A549 (cell line): ENCODE measurements at regions not wholly inside any gene's neighbourhood (a gene's known extent, or its start where the extent isn't known, plus 50 kb on each side); places are given as distances from the start of the nearest gene placed in this dataset.
"Not testable (repeated sequence)": the region's sequence is repeated elsewhere in the genome, so short reads cannot be mapped to it uniquely, and the experiment has no call there.

ENCODE experiments used
- ATAC-seq, 2 experiments: fragments of 200-7000 bp in 1 of 2; fragments of >200 bp in 1 of 2; cut with Nextera tagmentation in 1 of 2; cut with Tn5 transposase in 1 of 2; 3 replicates each; pipeline versions ENCODE4 v1.8.0 to v1.9.1; 2018 to 2020; ENCODE audit warnings: mild to moderate bottlenecking in 1 of 2, moderate library complexity in 1 of 2
- CTCF ChIA-PET: fragments of 300-600 bp; sonication (Branson Sonifier 250); formaldehyde crosslinking; extraction: SDS; loops from one replicate; lab custom pipeline; 2021; ENCODE audit warnings: antibody characterized with exemption, inconsistent platforms; lab: Yijun Ruan, JAX
- POLR2A ChIA-PET: fragments of 350-600 bp; formaldehyde crosslinking; extraction: SDS; loops from one replicate; lab custom pipeline; 2021; ENCODE audit warnings: antibody characterized with exemption, inconsistent platforms; lab: Yijun Ruan, JAX
- DNase-seq, 2 experiments: peaks; one replicate each; pipeline versions ENCODE4 v3.0.0 to v3.0.0-alpha.2; 2011 to 2016; ENCODE audit warnings: low read depth in 1 of 2, low spot score in 1 of 2
- FAIRE-seq: peaks from 2 replicates; lab custom pipeline; 2011; peaks lifted over from hg19 to GRCh38; lab: Jason Lieb, UNC
- H3K27ac ChIP-seq, 2 experiments: fragments of >200 bp; sonication (Bioruptor Twin); formaldehyde crosslinking; 3 replicates each; pipeline ENCODE4 v1.5.1; 2016 to 2017
- H3K4me1 ChIP-seq: fragments of >200 bp; sonication (Bioruptor Twin); formaldehyde crosslinking; 3 replicates; pipeline ENCODE4 v1.6.1; 2016
- H3K4me2 ChIP-seq: fragments of >200 bp; sonication (Bioruptor Twin); formaldehyde crosslinking; 3 replicates; pipeline ENCODE4 v1.6.1; 2016
- H3K4me3 ChIP-seq: fragments of >200 bp; sonication (Bioruptor Twin); formaldehyde crosslinking; 3 replicates; pipeline ENCODE4 v1.5.1; 2016
- H3K9me3 ChIP-seq: fragments of >200 bp; sonication (Bioruptor Twin); formaldehyde crosslinking; 3 replicates; pipeline ENCODE4 v1.6.1; 2016
- CBX2 ChIP-seq: fragments of 200-600 bp; sonication (generic); IDR thresholded peaks from 2 replicates; pipeline ENCODE4 v1.6.1; 2016; ENCODE audit warnings: low read depth, mild to moderate bottlenecking, borderline replicate concordance
- E2F6 ChIP-seq: IDR thresholded peaks from 2 replicates; pipeline ENCODE4 v1.6.1; 2012; ENCODE audit warnings: low read depth, borderline replicate concordance
- ELK1 ChIP-seq: fragments of 150-350 bp; IDR thresholded peaks from 2 replicates; pipeline ENCODE4 v1.6.1; 2014; ENCODE audit warnings: low read depth, mild to moderate bottlenecking, low read length
- ESRRA ChIP-seq: fragments of 150-350 bp; IDR thresholded peaks from 2 replicates; pipeline ENCODE4 v1.6.1; 2014; ENCODE audit warnings: mild to moderate bottlenecking, low read length, borderline replicate concordance
- GATA3 ChIP-seq: IDR thresholded peaks from 2 replicates; pipeline ENCODE4 v1.6.1; 2012; ENCODE audit warnings: borderline replicate concordance
- HES2 ChIP-seq: fragments of >200 bp; sonication (Bioruptor Twin); formaldehyde crosslinking; IDR thresholded peaks from 2 replicates; pipeline ENCODE4 v1.6.1; 2016
- HOXA7 ChIP-seq: fragments of 250-450 bp; sonication (Bioruptor Pico); IDR thresholded peaks from 2 replicates; pipeline ENCODE4 v1.5.0; 2020; ENCODE audit warnings: mild to moderate bottlenecking, moderate library complexity
- KDM5A ChIP-seq: fragments of 200-600 bp; sonication (generic); IDR thresholded peaks from 2 replicates; pipeline ENCODE4 v1.6.1; 2016; ENCODE audit warnings: antibody characterized with exemption, mild to moderate bottlenecking
- MAFK ChIP-seq: fragments of 450-650 bp; IDR thresholded peaks from 2 replicates; pipeline ENCODE4 v1.6.1; 2014; ENCODE audit not compliant: partially characterized antibody
- MAZ ChIP-seq: fragments of 150-350 bp; IDR thresholded peaks from 2 replicates; pipeline ENCODE4 v1.6.1; 2014; ENCODE audit warnings: antibody characterized with exemption, low read depth, low read length, borderline replicate concordance
- NPAS2 ChIP-seq: fragments of 250-450 bp; sonication (Bioruptor Pico); IDR thresholded peaks from 2 replicates; pipeline ENCODE4 v1.8.0; 2022; ENCODE audit warnings: mild to moderate bottlenecking, moderate library complexity, borderline replicate concordance
- PBX3 ChIP-seq: IDR thresholded peaks from 2 replicates; pipeline ENCODE4 v1.6.1; 2012
- RAD21 ChIP-seq, 2 experiments: fragments of >200 bp in 1 of 2; sonication (Bioruptor Twin) in 1 of 2; formaldehyde crosslinking in 1 of 2; IDR thresholded peaks in 1 of 2; conservative IDR thresholded peaks in 1 of 2; 2 replicates in 1 of 2; 3 replicates in 1 of 2; pipeline ENCODE4 v1.6.1; 2012 to 2018; ENCODE audit warnings: inconsistent platforms in 1 of 2
- RCOR1 ChIP-seq: fragments of 150-350 bp; IDR thresholded peaks from 2 replicates; pipeline ENCODE4 v1.6.1; 2014; ENCODE audit warnings: antibody characterized with exemption, low read length, low read depth
- RNF2 ChIP-seq: fragments of 200-600 bp; sonication (generic); IDR thresholded peaks from 2 replicates; pipeline ENCODE4 v1.6.1; 2016; ENCODE audit warnings: low read depth, mild to moderate bottlenecking, antibody characterized with exemption, moderate library complexity, borderline replicate concordance
- SREBF2 ChIP-seq: fragments of 450-650 bp; IDR thresholded peaks from 2 replicates; pipeline ENCODE4 v1.6.1; 2014; ENCODE audit warnings: mild to moderate bottlenecking, moderate library complexity
- ZC3H11A ChIP-seq: fragments of 450-650 bp; IDR thresholded peaks from 2 replicates; pipeline ENCODE4 v1.6.1; 2014; ENCODE audit warnings: antibody characterized with exemption, mild to moderate bottlenecking
- ZFP36 ChIP-seq: fragments of 450-650 bp; IDR thresholded peaks from 2 replicates; pipeline ENCODE4 v1.6.1; 2014; ENCODE audit warnings: borderline replicate concordance; ENCODE audit not compliant: partially characterized antibody
- ZSCAN20 ChIP-seq: fragments of 250-450 bp; sonication (Bioruptor Pico); IDR thresholded peaks from 2 replicates; pipeline ENCODE4 v1.8.0; 2022; ENCODE audit warnings: mild to moderate bottlenecking, moderate library complexity
- WGBS: methylation state at CpG from one replicate; pipeline ENCODE4 v1.1.6; 2017; ENCODE audit errors: missing lambda C conversion rate; 5-methylcytosine and 5-hydroxymethylcytosine counted together

GRCh38 chr3:191030491-191030890 is 168.0 kb upstream of the GMNC start:
- POLR2A ChIA-PET: no interaction called here
- no peak overlapping the region for H3K4me2 ChIP-seq
- FAIRE-seq: no peak
- CTCF ChIA-PET: interaction anchor here (0.6 kb wide), 1 partner anchor 70 kb away, joined by 4 read pairs; no protein-coding TSS in a partner anchor
- WGBS: 77% methylated on average over 3 of the region's 3 CpGs
- no peak for ATAC-seq
- DNase-seq: no peak
- H3K4me1 ChIP-seq: no peaks in the 10 kb centered on the region
- H3K27ac ChIP-seq: no peak overlapping the region
- H3K9me3 ChIP-seq: no peaks in the 10 kb centered on the region
- H3K4me3 ChIP-seq: no peak overlapping the region
- TF ChIP-seq ZFP36 (no peak), PBX3 (no peak), KDM5A (no peak), E2F6 (no peak), RCOR1 (no peak), RNF2 (no peak), MAZ (no peak), GATA3 (no peak), NPAS2 (CRISPR knock-in tag) (no peak)

- ATAC-seq (no peak), DNase-seq (no peak), FAIRE-seq (no peak)
- CTCF ChIA-PET: interaction anchor here (0.9 kb wide), 1 partner anchor 24 kb away, joined by 3 read pairs; no protein-coding TSS in a partner anchor
- TF ChIP-seq ZFP36: no peak
- no peak for TF ChIP-seq HES2
- no peak for TF ChIP-seq ZC3H11A
- H3K27ac ChIP-seq: no peak overlapping the region
- POLR2A ChIA-PET: no interaction called here
- no peak overlapping the region for H3K4me3 ChIP-seq
- 0% methylated on average over 1 of the region's 1 CpG for WGBS
- no peaks in the 10 kb centered on the region for H3K4me1 ChIP-seq
- H3K4me2 ChIP-seq: no peak overlapping the region
- H3K9me3 ChIP-seq: no peaks in the 10 kb centered on the region
Measured at GRCh38 chr3:191026746-191027145, 164.3 kb upstream of the GMNC start.

- 6% methylated on average over 2 of the region's 2 CpGs for WGBS
- POLR2A ChIA-PET: no interaction called here
- no peak for TF ChIP-seq SREBF2
- ATAC-seq (no peak), FAIRE-seq (no peak), DNase-seq (no peak)
- no peak overlapping the region for H3K4me2 ChIP-seq
- no peaks in the 10 kb centered on the region for H3K9me3 ChIP-seq
- CTCF ChIA-PET: no interaction called here
- H3K27ac ChIP-seq: no peak overlapping the region
- H3K4me1 ChIP-seq: no peaks in the 10 kb centered on the region
- no peak overlapping the region for H3K4me3 ChIP-seq
Measured at GRCh38 chr3:191020730-191021396, 158.4 kb upstream of the GMNC start.

- no peak for TF ChIP-seq E2F6
- no peak for TF ChIP-seq RNF2
- TF ChIP-seq ELK1: no peak
- TF ChIP-seq RAD21 (conservative IDR thresholded peaks at IDR 0.05 in 1 of 2, IDR thresholded peaks at IDR 0.05 in 1 of 2): no peak
- TF ChIP-seq HES2: no peak
- no peak for TF ChIP-seq ESRRA
- no peak for TF ChIP-seq HOXA7
- TF ChIP-seq ZSCAN20 (CRISPR knock-in tag): no peak
- no peak for TF ChIP-seq MAFK
- TF ChIP-seq CBX2: no peak
- ChIA-PET POLR2A (no interaction called here), CTCF (no interaction called here)
- Histone ChIP-seq H3K9me3 (no peaks in the 10 kb centered on the region), H3K4me1 (no peaks in the 10 kb centered on the region), H3K4me2 (no peak overlapping the region), H3K27ac (no peak overlapping the region), H3K4me3 (no peak overlapping the region)
- FAIRE-seq (no peak), DNase-seq (no peak), ATAC-seq (no peak)
- 47% methylated on average over 6 of the region's 6 CpGs for WGBS
Measured at GRCh38 chr3:191019855-191020254, 157.4 kb upstream of the GMNC start.

GRCh38 chr3:191015960-191016359 is 153.5 kb upstream of the GMNC start:
- ATAC-seq, H3K4me3 ChIP-seq, POLR2A ChIA-PET, DNase-seq, H3K9me3 ChIP-seq, H3K27ac ChIP-seq, H3K4me2 ChIP-seq, H3K4me1 ChIP-seq, FAIRE-seq, CTCF ChIA-PET: not testable (repeated sequence)
- WGBS: 37% methylated on average over 3 of the region's 6 CpGs
